PC-3 (cell line): ENCODE measurements at regions not wholly inside any gene's neighbourhood (a gene's known extent, or its start where the extent isn't known, plus 50 kb on each side); places are given as distances from the start of the nearest gene placed in this dataset.

ENCODE experiments used
- ATAC-seq: fragments of 200-7000 bp; cut with Tn5 transposase; 2 replicates; pipeline ENCODE4 v1.9.1; 2020; ENCODE audit warnings: mild to moderate bottlenecking, moderate library complexity
- BruUV-seq: library from RNA; stranded (reverse); fragments of 400-500 nt; replicated peaks from 2 replicates; lab custom pipeline; 2021; lab: Mats Ljungman, UMichigan
- CTCF ChIA-PET: fragments of 300-600 bp; sonication (Branson Sonifier 250); formaldehyde crosslinking; loops from one replicate; lab custom pipeline; 2022; ENCODE audit warnings: antibody characterized with exemption; lab: Charles Lee
- POLR2A ChIA-PET: fragments of 300-600 bp; sonication (Branson Sonifier 250); formaldehyde crosslinking; loops from one replicate; lab custom pipeline; 2022; ENCODE audit warnings: antibody characterized with exemption; ENCODE audit not compliant: unreplicated experiment; lab: Charles Lee
- DNase-seq: peaks from one replicate; pipeline ENCODE4 v3.0.0-alpha.2; 2015
- H2AFZ ChIP-seq: fragments of 300-600 bp; sonication (generic); 2 replicates; pipeline ENCODE4 v1.6.0; 2016; ENCODE audit warnings: antibody characterized with exemption, low read length
- H3F3A ChIP-seq: fragments of 300-600 bp; sonication (generic); one replicate; pipeline ENCODE4 v1.6.0; 2017; ENCODE audit warnings: antibody characterized with exemption, low read length, control low read depth, mild to moderate bottlenecking; ENCODE audit not compliant: unreplicated experiment
- H3K27ac ChIP-seq: fragments of 300-600 bp; sonication (generic); 2 replicates; pipeline ENCODE4 v1.5.1; 2016; ENCODE audit warnings: mild to moderate bottlenecking, low read length
- H3K27me3 ChIP-seq: fragments of 300-600 bp; sonication (generic); 2 replicates; pipeline ENCODE4 v1.6.1; 2016; ENCODE audit warnings: low read length, mixed read lengths
- H3K36me3 ChIP-seq: fragments of 300-600 bp; sonication (generic); 2 replicates; pipeline ENCODE4 v1.6.1; 2016; ENCODE audit warnings: low read depth, mixed run types, low read length, mixed read lengths
- H3K4me1 ChIP-seq: fragments of 300-600 bp; sonication (generic); 2 replicates; pipeline ENCODE4 v1.5.1; 2016; ENCODE audit warnings: low read length; ENCODE audit not compliant: insufficient read depth
- H3K4me2 ChIP-seq: fragments of 300-600 bp; sonication (generic); 2 replicates; pipeline ENCODE4 v1.6.0; 2016; ENCODE audit warnings: low read length
- H3K4me3 ChIP-seq: fragments of 300-600 bp; sonication (generic); 2 replicates; pipeline ENCODE4 v1.5.1; 2016; ENCODE audit warnings: mild to moderate bottlenecking, low read length, mixed read lengths
- H3K79me2 ChIP-seq: fragments of 300-600 bp; sonication (generic); 2 replicates; pipeline ENCODE4 v1.6.1; 2017; ENCODE audit warnings: low read length, mixed read lengths
- H3K9ac ChIP-seq: fragments of 300-600 bp; sonication (generic); 2 replicates; pipeline ENCODE4 v1.6.0; 2016; ENCODE audit warnings: mild to moderate bottlenecking, low read length
- H3K9me2 ChIP-seq: fragments of 300-600 bp; sonication (generic); replicated peaks from 2 replicates; pipeline ENCODE4 v1.6.1; 2016; ENCODE audit warnings: mixed run types, low read length, mixed read lengths
- H3K9me3 ChIP-seq: fragments of 300-600 bp; sonication (generic); 2 replicates; pipeline ENCODE4 v1.6.1; 2016; ENCODE audit warnings: low read length, mixed read lengths
- H4K20me1 ChIP-seq: fragments of 300-600 bp; sonication (generic); 2 replicates; pipeline ENCODE4 v1.6.1; 2016; ENCODE audit warnings: low read length, mixed read lengths
- CTCF ChIP-seq: fragments of 300-600 bp; sonication (generic); conservative IDR thresholded peaks from 2 replicates; pipeline ENCODE4 v1.5.1; 2017; ENCODE audit warnings: antibody characterized with exemption, low read depth, mild to moderate bottlenecking, low read length
- EZH2 ChIP-seq: fragments of 300-600 bp; sonication (generic); IDR thresholded peaks from one replicate; pipeline ENCODE4 v1.6.1; 2017; ENCODE audit warnings: antibody characterized with exemption, mild to moderate bottlenecking, low read length; ENCODE audit not compliant: unreplicated experiment
- EZH2phosphoT487 ChIP-seq: fragments of 300-600 bp; sonication (generic); IDR thresholded peaks from 2 replicates; pipeline ENCODE4 v1.6.1; 2018; ENCODE audit warnings: mild to moderate bottlenecking, antibody characterized with exemption, low read length, borderline replicate concordance
- intact Hi-C: fragments of 100-400 bp; cut with micrococcal nuclease; formaldehyde crosslinking; loops from 2 replicates; pipeline ENCODE4 v1.9.0; 2023

GRCh38 chr6:164020142-164020541 is 605.6 kb downstream of the QKI start:
- Histone ChIP-seq H3K4me3 (no peak overlapping the region), H3K36me3 (no peaks in the 10 kb centered on the region), H3K4me2 (no peak overlapping the region), H3K4me1 (no peaks in the 10 kb centered on the region), H3K9me2 (no peaks in the 10 kb centered on the region), H3K79me2 (no peaks in the 10 kb centered on the region), H3K27me3 (no peaks in the 10 kb centered on the region; the same call in 1 of the 2 replicates), H2AFZ (no peak overlapping the region), H3K9ac (no peak overlapping the region), H3F3A (no peaks in the 10 kb centered on the region), H4K20me1 (no peaks in the 10 kb centered on the region), H3K27ac (no peak overlapping the region), H3K9me3 (no peaks in the 10 kb centered on the region)
- intact Hi-C loops = no loop called here
- BruUV-seq = no TSS peak
- TF ChIP-seq EZH2phosphoT487 = no peak
- TF ChIP-seq CTCF = no peak
- TF ChIP-seq EZH2 = no peak
- DNase-seq (no peak), ATAC-seq (no peak)
- ChIA-PET POLR2A (no interaction called here), CTCF (no interaction called here)

GRCh38 chr6:164018133-164018532 is 603.6 kb downstream of the QKI start:
- Histone ChIP-seq H3K79me2 (no peaks in the 10 kb centered on the region), H3K36me3 (no peaks in the 10 kb centered on the region), H3K9ac (no peak overlapping the region), H3K27ac (no peak overlapping the region), H3K9me2 (no peaks in the 10 kb centered on the region), H3K4me2 (no peak overlapping the region), H3K4me3 (no peak overlapping the region), H3K27me3 (no peaks in the 10 kb centered on the region), H4K20me1 (no peaks in the 10 kb centered on the region), H2AFZ (no peak overlapping the region), H3K4me1 (no peaks in the 10 kb centered on the region), H3K9me3 (no peaks in the 10 kb centered on the region), H3F3A (no peaks in the 10 kb centered on the region)
- no peak for DNase-seq
- BruUV-seq = no TSS peak
- TF ChIP-seq EZH2 (no peak), CTCF (no peak), EZH2phosphoT487 (no peak)
- ChIA-PET CTCF (no interaction called here), POLR2A (no interaction called here)
- intact Hi-C loops = no loop called here
- ATAC-seq = no peak

GRCh38 chr6:164016056-164016455 is 601.5 kb downstream of the QKI start:
- Histone ChIP-seq H3K4me3 (no peak overlapping the region), H3K27ac (no peak overlapping the region), H3K36me3 (no peaks in the 10 kb centered on the region), H3K9me3 (no peaks in the 10 kb centered on the region), H3K9ac (no peak overlapping the region), H3K4me2 (no peak overlapping the region), H3K9me2 (no peaks in the 10 kb centered on the region), H3K27me3 (no peaks in the 10 kb centered on the region), H3K79me2 (no peaks in the 10 kb centered on the region), H3F3A (no peaks in the 10 kb centered on the region), H3K4me1 (no peaks in the 10 kb centered on the region), H2AFZ (no peak overlapping the region), H4K20me1 (no peaks in the 10 kb centered on the region)
- POLR2A ChIA-PET = no interaction called here
- DNase-seq = no peak
- CTCF ChIA-PET = no interaction called here
- ATAC-seq = no peak
- intact Hi-C loops = no loop called here
- BruUV-seq = no TSS peak
- TF ChIP-seq EZH2phosphoT487 = no peak
- no peak for TF ChIP-seq EZH2
- TF ChIP-seq CTCF = no peak
